H1 (cell line): ENCODE measurements at regions not wholly inside any gene's neighbourhood (a gene's known extent, or its start where the extent isn't known, plus 50 kb on each side); places are given as distances from the start of the nearest gene placed in this dataset.

Experiments used
- CTCF ChIA-PET: fragments of 300-600 bp; sonication (Branson Sonifier 250); formaldehyde crosslinking; loops from one replicate; lab custom pipeline; 2021; ENCODE audit not compliant: partially characterized antibody; lab: Charles Lee
- POLR2A ChIA-PET: fragments of 300-600 bp; sonication (Branson Sonifier 250); formaldehyde crosslinking; loops from one replicate; lab custom pipeline; 2021; ENCODE audit warnings: inconsistent platforms; ENCODE audit not compliant: partially characterized antibody; lab: Charles Lee
- DNase-seq, 2 experiments: peaks; one replicate each; pipeline versions ENCODE4 v3.0.0 to v3.0.0-alpha.2; 2010 to 2022; ENCODE audit warnings: low spot score in 2 of 2, low read depth in 1 of 2, mixed read lengths in 1 of 2
- FAIRE-seq: peaks from 2 replicates; lab custom pipeline; 2011; peaks lifted over from hg19 to GRCh38; lab: Jason Lieb, UNC
- H2AFZ ChIP-seq: 2 replicates; pipeline ENCODE4 v1.8.1; 2012; ENCODE audit warnings: low read length, inconsistent platforms
- H2AK5ac ChIP-seq: 2 replicates; pipeline ENCODE4 v1.6.1; 2013; ENCODE audit warnings: low read depth, low read length
- H2BK120ac ChIP-seq: replicated peaks from 2 replicates; pipeline ENCODE3; 2013; ENCODE audit warnings: low read depth, low read length, inconsistent platforms
- H2BK12ac ChIP-seq: 2 replicates; pipeline ENCODE4 v1.6.1; 2013; ENCODE audit warnings: low read depth, low read length
- H2BK15ac ChIP-seq: 2 replicates; pipeline ENCODE4 v1.6.1; 2013; ENCODE audit warnings: low read length
- H2BK20ac ChIP-seq: 2 replicates; pipeline ENCODE4 v1.6.1; 2013; ENCODE audit warnings: low read length
- H2BK5ac ChIP-seq: 2 replicates; pipeline ENCODE4 v1.6.1; 2013; ENCODE audit warnings: low read depth, low read length
- H3K14ac ChIP-seq: 2 replicates; pipeline ENCODE4 v1.6.1; 2013; ENCODE audit warnings: inconsistent platforms; ENCODE audit not compliant: insufficient read length
- H3K18ac ChIP-seq: 2 replicates; pipeline ENCODE4 v1.6.1; 2013; ENCODE audit warnings: low read length; ENCODE audit errors: extremely low read depth
- H3K23ac ChIP-seq: 2 replicates; pipeline ENCODE4 v1.6.1; 2013; ENCODE audit warnings: inconsistent platforms; ENCODE audit not compliant: insufficient read length
- H3K23me2 ChIP-seq: 2 replicates; pipeline ENCODE4 v1.6.1; 2013; ENCODE audit warnings: low read depth, low read length
- H3K27ac ChIP-seq: 2 replicates; pipeline ENCODE4 v1.6.1; 2011; ENCODE audit warnings: low read depth, low read length, inconsistent platforms
- H3K27me3 ChIP-seq, 4 experiments: replicated peaks in 1 of 4; 1 replicate in 1 of 4; 2 replicates in 3 of 4; pipeline versions ENCODE4 v1.6.1 to v1.8.1; 2011 to 2013; ENCODE audit warnings: low read length in 3 of 4, mild to moderate bottlenecking in 3 of 4, inconsistent platforms in 2 of 4, mixed read lengths in 2 of 4, moderate library complexity in 1 of 4; ENCODE audit not compliant: control insufficient read depth in 3 of 4, insufficient read depth in 3 of 4; ENCODE audit errors: extremely low read depth in 1 of 4
- H3K36me3 ChIP-seq, 4 experiments: 2 replicates each; pipeline versions ENCODE4 v1.6.1 to v1.8.1; 2011 to 2013; ENCODE audit warnings: mild to moderate bottlenecking in 4 of 4, low read length in 3 of 4, moderate library complexity in 2 of 4, control low read depth in 1 of 4, inconsistent platforms in 1 of 4; ENCODE audit not compliant: insufficient read depth in 4 of 4, control insufficient read depth in 2 of 4
- H3K4ac ChIP-seq: replicated peaks from 2 replicates; pipeline ENCODE3; 2013; ENCODE audit warnings: low read length, low read depth, mixed read lengths, inconsistent platforms; ENCODE audit not compliant: insufficient read length
- H3K4me1 ChIP-seq, 4 experiments: replicated peaks in 1 of 4; 1 replicate in 1 of 4; 2 replicates in 3 of 4; pipeline versions ENCODE4 v1.6.1 to v1.8.1; 2011 to 2013; ENCODE audit warnings: low read length in 3 of 4, inconsistent platforms in 2 of 4, mixed read lengths in 1 of 4; ENCODE audit not compliant: insufficient read depth in 4 of 4, control insufficient read depth in 3 of 4
- H3K4me2 ChIP-seq, 2 experiments: 2 replicates each; pipeline versions ENCODE4 v1.6.1 to v1.8.1; 2011 to 2013; ENCODE audit warnings: low read depth in 2 of 2, low read length in 2 of 2, control low read depth in 1 of 2, inconsistent platforms in 1 of 2, mild to moderate bottlenecking in 1 of 2; ENCODE audit not compliant: insufficient read depth in 1 of 2
- H3K4me3 ChIP-seq, 4 experiments: fragments of 200-600, 300-600 bp in 1 of 4; sonication (generic), shearing (Covaris generic), sonication (Bioruptor Twin) in 1 of 4; 2 replicates each; pipeline versions ENCODE4 v1.5.1 to v1.8.1; 2011 to 2016; ENCODE audit warnings: low read length in 4 of 4, low read depth in 3 of 4, control low read depth in 2 of 4, inconsistent platforms in 2 of 4, mild to moderate bottlenecking in 2 of 4, mixed read lengths in 1 of 4, moderate library complexity in 1 of 4; ENCODE audit not compliant: insufficient read depth in 2 of 4; ENCODE audit errors: extremely low read depth in 1 of 4
- H3K56ac ChIP-seq: replicated peaks from 2 replicates; pipeline ENCODE3; 2013; ENCODE audit warnings: low read depth, mild to moderate bottlenecking, mixed read lengths, low read length, inconsistent platforms; ENCODE audit not compliant: insufficient read length
- H3K79me1 ChIP-seq: 2 replicates; pipeline ENCODE4 v1.6.1; 2013; ENCODE audit warnings: low read depth, low read length, control low read depth
- H3K79me2 ChIP-seq, 2 experiments: 2 replicates each; pipeline versions ENCODE4 v1.6.1 to v1.8.1; 2012 to 2013; ENCODE audit warnings: low read length in 2 of 2, mild to moderate bottlenecking in 2 of 2, inconsistent platforms in 1 of 2; ENCODE audit not compliant: insufficient read depth in 2 of 2, control insufficient read depth in 1 of 2
- H3K9ac ChIP-seq, 4 experiments: replicated peaks in 1 of 4; 1 replicate in 1 of 4; 2 replicates in 3 of 4; pipeline versions ENCODE4 v1.6.1 to v1.8.1; 2011 to 2013; ENCODE audit warnings: low read depth in 3 of 4, low read length in 3 of 4, control low read depth in 2 of 4, mild to moderate bottlenecking in 2 of 4, moderate library complexity in 2 of 4, inconsistent platforms in 1 of 4; ENCODE audit errors: extremely low read depth in 1 of 4
- H3K9me3 ChIP-seq, 2 experiments: 2 replicates each; pipeline versions ENCODE4 v1.6.1 to v1.8.1; 2012 to 2013; ENCODE audit warnings: mild to moderate bottlenecking in 2 of 2, moderate library complexity in 2 of 2, control low read depth in 1 of 2, inconsistent platforms in 1 of 2, low read depth in 1 of 2, low read length in 1 of 2, mixed read lengths in 1 of 2; ENCODE audit not compliant: insufficient read depth in 2 of 2
- H4K20me1 ChIP-seq, 2 experiments: replicated peaks in 1 of 2; 2 replicates each; pipeline versions ENCODE3 to v1.8.1; 2011 to 2013; ENCODE audit warnings: inconsistent platforms in 2 of 2, low read length in 2 of 2, mild to moderate bottlenecking in 1 of 2; ENCODE audit not compliant: insufficient read depth in 2 of 2, control insufficient read depth in 1 of 2
- H4K5ac ChIP-seq: 2 replicates; pipeline ENCODE4 v1.6.1; 2013; ENCODE audit warnings: low read length, low read depth, mixed read lengths, inconsistent platforms; ENCODE audit not compliant: insufficient read length
- H4K8ac ChIP-seq: 2 replicates; pipeline ENCODE4 v1.8.0; 2013; ENCODE audit warnings: mild to moderate bottlenecking, moderate library complexity, low read length, inconsistent platforms; ENCODE audit not compliant: insufficient read depth; ENCODE audit errors: extremely low read depth
- H4K91ac ChIP-seq: replicated peaks from 2 replicates; pipeline ENCODE3; 2013; ENCODE audit warnings: low read length, mixed read lengths, inconsistent platforms; ENCODE audit not compliant: insufficient read length
- ASH2L ChIP-seq: fragments of 200-600, 300-600 bp; sonication (generic); IDR thresholded peaks from one replicate; pipeline ENCODE4 v1.7.1; 2017; ENCODE audit warnings: low read length
- ATF2 ChIP-seq: IDR thresholded peaks from 2 replicates; pipeline ENCODE4 v1.6.1; 2012; ENCODE audit warnings: low read length, inconsistent platforms
- BRCA1 ChIP-seq: IDR thresholded peaks from 2 replicates; pipeline ENCODE4 v1.6.1; 2012; ENCODE audit warnings: low read depth, low read length, improper control_type of control experiment
- CBX5 ChIP-seq: fragments of 300-800, 300-1000 bp; sonication (generic); IDR thresholded peaks from 2 replicates; pipeline ENCODE4 v1.7.1; 2016; ENCODE audit warnings: antibody characterized with exemption, low read length, low read depth
- CHD2 ChIP-seq: IDR thresholded peaks from 2 replicates; pipeline ENCODE4 v1.6.1; 2012; ENCODE audit warnings: low read length, improper control_type of control experiment
- CREB1 ChIP-seq: IDR thresholded peaks from 2 replicates; pipeline ENCODE4 v1.6.1; 2012; ENCODE audit warnings: inconsistent platforms
- FOSL1 ChIP-seq: IDR thresholded peaks from 2 replicates; pipeline ENCODE4 v1.6.1; 2011; ENCODE audit warnings: mild to moderate bottlenecking, low read depth, low read length, moderate library complexity; ENCODE audit not compliant: insufficient read depth
- GABPA ChIP-seq: IDR thresholded peaks from 2 replicates; pipeline ENCODE4 v1.6.1; 2011; ENCODE audit warnings: mild to moderate bottlenecking, low read length, moderate library complexity, borderline replicate concordance; ENCODE audit not compliant: insufficient read depth
- GTF2F1 ChIP-seq: IDR thresholded peaks from 2 replicates; pipeline ENCODE4 v1.6.1; 2012; ENCODE audit warnings: low read depth, low read length, improper control_type of control experiment, borderline replicate concordance
- KDM5A ChIP-seq: fragments of 200-600 bp; IDR thresholded peaks from 2 replicates; pipeline ENCODE4 v1.7.1; 2012; ENCODE audit warnings: mild to moderate bottlenecking, low read length, inconsistent platforms, mixed read lengths
- PHF8 ChIP-seq: fragments of 200-600 bp; sonication (generic); conservative IDR thresholded peaks from 2 replicates; pipeline ENCODE4 v1.7.1; 2012; ENCODE audit warnings: low read depth, mild to moderate bottlenecking, inconsistent platforms, low read length, moderate library complexity
- RFX5 ChIP-seq: IDR thresholded peaks from 2 replicates; pipeline ENCODE4 v1.6.1; 2011; ENCODE audit warnings: low read depth, low read length, improper control_type of control experiment, borderline replicate concordance
- SAP30 ChIP-seq: fragments of 300-600 bp; sonication (generic); IDR thresholded peaks from 2 replicates; pipeline ENCODE4 v1.7.1; 2012; ENCODE audit warnings: low read length, moderate library complexity, mild to moderate bottlenecking, inconsistent platforms; ENCODE audit not compliant: insufficient read depth, insufficient replicate concordance
- SP2 ChIP-seq: IDR thresholded peaks from 2 replicates; pipeline ENCODE4 v1.6.1; 2012; ENCODE audit warnings: mild to moderate bottlenecking, low read length, inconsistent platforms
- ZNF274 ChIP-seq: IDR thresholded peaks from 2 replicates; pipeline ENCODE4 v1.7.0; 2012; ENCODE audit warnings: low read length, borderline replicate concordance; ENCODE audit errors: extremely low read depth

- Histone ChIP-seq H2AFZ (no peak overlapping the region), H2BK5ac (no peak overlapping the region), H4K91ac (no peak overlapping the region), H2BK12ac (no peak overlapping the region), H3K4me1 (no peaks in the 10 kb centered on the region), H3K79me2 (no peaks in the 10 kb centered on the region), H2BK120ac (no peak overlapping the region), H2AK5ac (no peak overlapping the region), H3K23me2 (no peaks in the 10 kb centered on the region), H3K27ac (no peak overlapping the region), H3K36me3 (no peaks in the 10 kb centered on the region), H3K23ac (no peak overlapping the region), H3K9me3 (no peaks in the 10 kb centered on the region; a peak in 1 of 4 replicates), H3K18ac (no peak overlapping the region), H3K4me2 (no peak overlapping the region), H3K79me1 (no peaks in the 10 kb centered on the region), H3K56ac (no peak overlapping the region), H2BK15ac (no peak overlapping the region), H3K14ac (no peak overlapping the region), H3K27me3 (no peaks in the 10 kb centered on the region), H2BK20ac (no peak overlapping the region), H3K4ac (no peak overlapping the region), H4K20me1 (no peaks in the 10 kb centered on the region), H4K8ac (no peak overlapping the region), H3K4me3 (no peak overlapping the region), H4K5ac (no peak overlapping the region), H3K9ac (no peak overlapping the region)
- DNase-seq = no peak
- no peak for FAIRE-seq
- POLR2A ChIA-PET = no interaction called here
- CTCF ChIA-PET = interaction anchor here (0.7 to 1.3 kb wide), 3 partner anchors 51 to 530 kb away, joined by 3 to 5 read pairs (median 3); no protein-coding TSS in a partner anchor
- TF ChIP-seq SP2 (no peak), ASH2L (no peak), SAP30 (no peak), BRCA1 (no peak), CBX5 (no peak), ZNF274 (no peak), GABPA (no peak), CHD2 (no peak), ATF2 (no peak), KDM5A (no peak), CREB1 (no peak), GTF2F1 (no peak), PHF8 (no peak), FOSL1 (no peak), RFX5 (no peak)
Measured at GRCh38 chrX:7996851-7997250, 69.6 kb upstream of the PNPLA4 start.
